ENCODE measurements at regions not wholly inside any gene's neighbourhood (a gene's known extent, or its start where the extent isn't known, plus 50 kb on each side); places are given as distances from the start of the nearest gene placed in this dataset.

DNA sequence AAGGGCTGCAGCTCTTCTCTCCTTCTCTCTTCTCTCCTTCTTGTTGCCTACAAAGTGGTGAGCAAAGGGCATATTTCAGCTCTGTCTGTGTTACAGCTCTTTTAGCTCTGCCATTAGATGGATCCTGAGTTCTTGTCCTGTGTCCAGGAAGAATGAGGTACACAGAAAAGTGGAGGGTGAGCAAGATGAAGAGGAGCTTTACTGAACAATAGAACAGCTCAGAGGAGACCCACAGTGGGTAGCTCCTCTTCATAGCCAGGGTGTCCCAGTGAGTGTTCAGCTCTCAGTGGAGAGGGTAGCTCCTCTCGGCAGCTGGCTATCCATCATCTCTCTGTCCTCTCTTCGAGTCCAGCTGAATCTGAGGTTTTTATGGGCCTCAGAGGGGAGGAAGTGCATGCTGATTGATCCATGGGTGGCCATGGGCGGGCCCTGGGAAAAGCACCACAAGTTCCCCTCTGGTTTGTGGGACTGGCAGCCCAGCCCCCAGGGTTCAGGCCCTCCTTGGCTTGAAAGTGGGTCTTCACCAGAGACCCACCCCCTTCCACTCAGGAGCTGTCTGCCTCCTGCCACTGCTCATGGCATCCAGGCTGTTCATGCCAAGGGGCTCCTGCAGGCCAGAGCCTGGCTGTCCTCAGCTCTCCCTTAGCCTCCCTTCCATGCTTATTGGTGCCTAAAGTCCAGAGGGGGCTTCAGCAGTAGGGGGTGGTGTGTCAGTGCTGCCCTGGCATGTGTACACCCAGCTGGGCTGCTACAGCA, 109.1 kb upstream of the FAM180A start:
- H3K4me1 Mint-ChIP-seq: peaks cover 6% of the 10 kb centered on the region; the same call in 2 of the 3 replicates
- H3K4me2 ChIP-seq: no peak overlapping the region
- TF ChIP-seq STAT1 (IDR thresholded peaks at IDR 0.05; ENCODE audit: unreplicated experiment) (no peak), NANOG (IDR thresholded peaks at IDR 0.05; ENCODE audit: borderline replicate concordance) (no peak)
- TF ChIP-seq, protein P1, sequence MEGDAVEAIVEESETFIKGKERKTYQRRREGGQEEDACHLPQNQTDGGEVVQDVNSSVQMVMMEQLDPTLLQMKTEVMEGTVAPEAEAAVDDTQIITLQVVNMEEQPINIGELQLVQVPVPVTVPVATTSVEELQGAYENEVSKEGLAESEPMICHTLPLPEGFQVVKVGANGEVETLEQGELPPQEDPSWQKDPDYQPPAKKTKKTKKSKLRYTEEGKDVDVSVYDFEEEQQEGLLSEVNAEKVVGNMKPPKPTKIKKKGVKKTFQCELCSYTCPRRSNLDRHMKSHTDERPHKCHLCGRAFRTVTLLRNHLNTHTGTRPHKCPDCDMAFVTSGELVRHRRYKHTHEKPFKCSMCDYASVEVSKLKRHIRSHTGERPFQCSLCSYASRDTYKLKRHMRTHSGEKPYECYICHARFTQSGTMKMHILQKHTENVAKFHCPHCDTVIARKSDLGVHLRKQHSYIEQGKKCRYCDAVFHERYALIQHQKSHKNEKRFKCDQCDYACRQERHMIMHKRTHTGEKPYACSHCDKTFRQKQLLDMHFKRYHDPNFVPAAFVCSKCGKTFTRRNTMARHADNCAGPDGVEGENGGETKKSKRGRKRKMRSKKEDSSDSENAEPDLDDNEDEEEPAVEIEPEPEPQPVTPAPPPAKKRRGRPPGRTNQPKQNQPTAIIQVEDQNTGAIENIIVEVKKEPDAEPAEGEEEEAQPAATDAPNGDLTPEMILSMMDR (conservative IDR thresholded peaks at IDR 0.05; ENCODE audit: low read depth in 2 of 2): no peak

DNA sequence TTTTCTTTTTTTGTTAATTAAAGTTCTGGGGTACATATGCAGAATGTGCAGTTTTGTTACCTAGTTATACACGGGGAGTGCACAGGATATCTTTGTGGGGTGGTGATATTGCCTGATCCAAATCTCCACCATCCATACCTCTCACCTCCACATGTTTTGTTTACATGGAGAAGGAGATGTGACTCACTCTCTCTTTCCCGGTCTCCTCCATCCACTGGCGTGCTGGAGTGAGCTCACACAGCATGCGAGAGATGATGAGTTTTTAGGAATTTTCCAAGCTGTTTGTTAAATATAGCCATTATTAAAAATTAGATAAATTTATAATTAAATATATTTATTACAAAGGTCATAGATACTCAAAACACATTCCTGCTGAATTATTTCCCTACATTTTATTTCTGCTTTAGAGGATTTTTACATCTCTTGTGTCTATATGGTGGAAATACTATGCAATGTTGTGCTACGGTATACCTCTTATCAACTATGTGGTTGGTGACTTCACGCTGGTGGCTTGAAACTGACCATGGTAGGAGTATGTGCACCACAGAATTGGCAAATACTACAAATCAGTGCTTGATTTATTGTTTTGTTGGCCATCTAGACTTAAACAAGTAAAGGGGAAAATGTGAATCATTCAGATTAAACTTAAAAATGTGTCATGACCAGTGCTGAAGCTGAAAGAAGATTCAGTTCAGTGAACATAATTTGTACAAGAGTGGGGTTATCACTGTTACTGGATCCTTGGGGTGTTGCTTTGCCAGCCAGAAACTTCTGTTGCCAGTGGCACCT, 107.9 kb upstream of the FAM180A start:
- Histone ChIP-seq H3K4me1 (ENCODE audit: insufficient read depth) (peaks cover 10% of the 10 kb centered on the region), H4K20me1 (replicated peaks; ENCODE audit: insufficient read depth) (no peaks in the 10 kb centered on the region), H2AFZ (peak overlapping the region; percentile 78; the same call in 1 of the 2 replicates), H3K27me3 (ENCODE audit: insufficient read depth) (no peaks in the 10 kb centered on the region), H3K4me3 (no peak overlapping the region), H3K9me2 (ENCODE audit: insufficient read depth) (no peaks in the 10 kb centered on the region), H3K36me3 (ENCODE audit: insufficient read depth) (no peaks in the 10 kb centered on the region), H3F3A (replicated peaks; ENCODE audit: low read depth) (no peaks in the 10 kb centered on the region), H3K27ac (ENCODE audit: low read depth) (no peak overlapping the region), H3K79me2 (replicated peaks; ENCODE audit: insufficient read depth) (no peaks in the 10 kb centered on the region), H3K4me2 (no peak overlapping the region)
- H3K36me3 Mint-ChIP-seq (ENCODE audit: low read depth): peaks cover 6% of the 10 kb centered on the region; the same call in 2 of the 3 replicates
- peaks cover 6% of the 10 kb centered on the region; the same call in 2 of the 3 replicates for H3K4me1 Mint-ChIP-seq
- ATAC-seq (no peak), DNase-seq (ENCODE audit: low spot score) (no peak)
- H3K27me3 Mint-ChIP-seq (ENCODE audit: insufficient read depth, low read depth, poor library complexity): peaks cover 8% of the 10 kb centered on the region
- H3K27ac Mint-ChIP-seq: no peak overlapping the region
- H3K4me3 Mint-ChIP-seq: no peak overlapping the region
- H3K9me3 Mint-ChIP-seq: peaks cover 26% of the 10 kb centered on the region
- no peak for TF ChIP-seq ZNF331 (CRISPR knock-in tag; IDR thresholded peaks at IDR 0.05; ENCODE audit: low read depth)
- TF ChIP-seq JUNB (IDR thresholded peaks at IDR 0.05; ENCODE audit: unreplicated experiment): no peak
- TF ChIP-seq, protein P2, sequence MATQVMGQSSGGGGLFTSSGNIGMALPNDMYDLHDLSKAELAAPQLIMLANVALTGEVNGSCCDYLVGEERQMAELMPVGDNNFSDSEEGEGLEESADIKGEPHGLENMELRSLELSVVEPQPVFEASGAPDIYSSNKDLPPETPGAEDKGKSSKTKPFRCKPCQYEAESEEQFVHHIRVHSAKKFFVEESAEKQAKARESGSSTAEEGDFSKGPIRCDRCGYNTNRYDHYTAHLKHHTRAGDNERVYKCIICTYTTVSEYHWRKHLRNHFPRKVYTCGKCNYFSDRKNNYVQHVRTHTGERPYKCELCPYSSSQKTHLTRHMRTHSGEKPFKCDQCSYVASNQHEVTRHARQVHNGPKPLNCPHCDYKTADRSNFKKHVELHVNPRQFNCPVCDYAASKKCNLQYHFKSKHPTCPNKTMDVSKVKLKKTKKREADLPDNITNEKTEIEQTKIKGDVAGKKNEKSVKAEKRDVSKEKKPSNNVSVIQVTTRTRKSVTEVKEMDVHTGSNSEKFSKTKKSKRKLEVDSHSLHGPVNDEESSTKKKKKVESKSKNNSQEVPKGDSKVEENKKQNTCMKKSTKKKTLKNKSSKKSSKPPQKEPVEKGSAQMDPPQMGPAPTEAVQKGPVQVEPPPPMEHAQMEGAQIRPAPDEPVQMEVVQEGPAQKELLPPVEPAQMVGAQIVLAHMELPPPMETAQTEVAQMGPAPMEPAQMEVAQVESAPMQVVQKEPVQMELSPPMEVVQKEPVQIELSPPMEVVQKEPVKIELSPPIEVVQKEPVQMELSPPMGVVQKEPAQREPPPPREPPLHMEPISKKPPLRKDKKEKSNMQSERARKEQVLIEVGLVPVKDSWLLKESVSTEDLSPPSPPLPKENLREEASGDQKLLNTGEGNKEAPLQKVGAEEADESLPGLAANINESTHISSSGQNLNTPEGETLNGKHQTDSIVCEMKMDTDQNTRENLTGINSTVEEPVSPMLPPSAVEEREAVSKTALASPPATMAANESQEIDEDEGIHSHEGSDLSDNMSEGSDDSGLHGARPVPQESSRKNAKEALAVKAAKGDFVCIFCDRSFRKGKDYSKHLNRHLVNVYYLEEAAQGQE (IDR thresholded peaks at IDR 0.05; ENCODE audit: unreplicated experiment): no peak
- TF ChIP-seq STAT1 (IDR thresholded peaks at IDR 0.05; ENCODE audit: unreplicated experiment): no peak
- TF ChIP-seq, protein P3, sequence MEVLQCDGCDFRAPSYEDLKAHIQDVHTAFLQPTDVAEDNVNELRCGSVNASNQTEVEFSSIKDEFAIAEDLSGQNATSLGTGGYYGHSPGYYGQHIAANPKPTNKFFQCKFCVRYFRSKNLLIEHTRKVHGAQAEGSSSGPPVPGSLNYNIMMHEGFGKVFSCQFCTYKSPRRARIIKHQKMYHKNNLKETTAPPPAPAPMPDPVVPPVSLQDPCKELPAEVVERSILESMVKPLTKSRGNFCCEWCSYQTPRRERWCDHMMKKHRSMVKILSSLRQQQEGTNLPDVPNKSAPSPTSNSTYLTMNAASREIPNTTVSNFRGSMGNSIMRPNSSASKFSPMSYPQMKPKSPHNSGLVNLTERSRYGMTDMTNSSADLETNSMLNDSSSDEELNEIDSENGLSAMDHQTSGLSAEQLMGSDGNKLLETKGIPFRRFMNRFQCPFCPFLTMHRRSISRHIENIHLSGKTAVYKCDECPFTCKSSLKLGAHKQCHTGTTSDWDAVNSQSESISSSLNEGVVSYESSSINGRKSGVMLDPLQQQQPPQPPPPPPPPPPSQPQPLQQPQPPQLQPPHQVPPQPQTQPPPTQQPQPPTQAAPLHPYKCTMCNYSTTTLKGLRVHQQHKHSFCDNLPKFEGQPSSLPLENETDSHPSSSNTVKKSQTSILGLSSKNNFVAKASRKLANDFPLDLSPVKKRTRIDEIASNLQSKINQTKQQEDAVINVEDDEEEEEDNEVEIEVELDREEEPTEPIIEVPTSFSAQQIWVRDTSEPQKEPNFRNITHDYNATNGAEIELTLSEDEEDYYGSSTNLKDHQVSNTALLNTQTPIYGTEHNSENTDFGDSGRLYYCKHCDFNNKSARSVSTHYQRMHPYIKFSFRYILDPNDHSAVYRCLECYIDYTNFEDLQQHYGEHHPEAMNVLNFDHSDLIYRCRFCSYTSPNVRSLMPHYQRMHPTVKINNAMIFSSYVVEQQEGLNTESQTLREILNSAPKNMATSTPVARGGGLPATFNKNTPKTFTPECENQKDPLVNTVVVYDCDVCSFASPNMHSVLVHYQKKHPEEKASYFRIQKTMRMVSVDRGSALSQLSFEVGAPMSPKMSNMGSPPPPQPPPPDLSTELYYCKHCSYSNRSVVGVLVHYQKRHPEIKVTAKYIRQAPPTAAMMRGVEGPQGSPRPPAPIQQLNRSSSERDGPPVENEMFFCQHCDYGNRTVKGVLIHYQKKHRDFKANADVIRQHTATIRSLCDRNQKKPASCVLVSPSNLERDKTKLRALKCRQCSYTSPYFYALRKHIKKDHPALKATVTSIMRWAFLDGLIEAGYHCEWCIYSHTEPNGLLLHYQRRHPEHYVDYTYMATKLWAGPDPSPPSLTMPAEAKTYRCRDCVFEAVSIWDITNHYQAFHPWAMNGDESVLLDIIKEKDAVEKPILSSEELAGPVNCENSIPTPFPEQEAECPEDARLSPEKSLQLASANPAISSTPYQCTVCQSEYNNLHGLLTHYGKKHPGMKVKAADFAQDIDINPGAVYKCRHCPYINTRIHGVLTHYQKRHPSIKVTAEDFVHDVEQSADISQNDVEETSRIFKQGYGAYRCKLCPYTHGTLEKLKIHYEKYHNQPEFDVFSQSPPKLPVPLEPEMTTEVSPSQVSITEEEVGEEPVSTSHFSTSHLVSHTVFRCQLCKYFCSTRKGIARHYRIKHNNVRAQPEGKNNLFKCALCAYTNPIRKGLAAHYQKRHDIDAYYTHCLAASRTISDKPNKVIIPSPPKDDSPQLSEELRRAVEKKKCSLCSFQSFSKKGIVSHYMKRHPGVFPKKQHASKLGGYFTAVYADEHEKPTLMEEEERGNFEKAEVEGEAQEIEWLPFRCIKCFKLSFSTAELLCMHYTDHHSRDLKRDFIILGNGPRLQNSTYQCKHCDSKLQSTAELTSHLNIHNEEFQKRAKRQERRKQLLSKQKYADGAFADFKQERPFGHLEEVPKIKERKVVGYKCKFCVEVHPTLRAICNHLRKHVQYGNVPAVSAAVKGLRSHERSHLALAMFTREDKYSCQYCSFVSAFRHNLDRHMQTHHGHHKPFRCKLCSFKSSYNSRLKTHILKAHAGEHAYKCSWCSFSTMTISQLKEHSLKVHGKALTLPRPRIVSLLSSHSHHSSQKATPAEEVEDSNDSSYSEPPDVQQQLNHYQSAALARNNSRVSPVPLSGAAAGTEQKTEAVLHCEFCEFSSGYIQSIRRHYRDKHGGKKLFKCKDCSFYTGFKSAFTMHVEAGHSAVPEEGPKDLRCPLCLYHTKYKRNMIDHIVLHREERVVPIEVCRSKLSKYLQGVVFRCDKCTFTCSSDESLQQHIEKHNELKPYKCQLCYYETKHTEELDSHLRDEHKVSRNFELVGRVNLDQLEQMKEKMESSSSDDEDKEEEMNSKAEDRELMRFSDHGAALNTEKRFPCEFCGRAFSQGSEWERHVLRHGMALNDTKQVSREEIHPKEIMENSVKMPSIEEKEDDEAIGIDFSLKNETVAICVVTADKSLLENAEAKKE (CRISPR knock-in tag; IDR thresholded peaks at IDR 0.05): no peak

More for the DNA sequence above, 109.1 kb upstream of the FAM180A start:
- no peaks in the 10 kb centered on the region for H3K79me2 ChIP-seq (replicated peaks; ENCODE audit: insufficient read depth)
- H3K27ac ChIP-seq (ENCODE audit: low read depth): no peak overlapping the region
- H3K27ac Mint-ChIP-seq: no peak overlapping the region
- no peak overlapping the region for H2AFZ ChIP-seq
- no peaks in the 10 kb centered on the region for H3K9me2 ChIP-seq (ENCODE audit: insufficient read depth)
- H3F3A ChIP-seq (replicated peaks; ENCODE audit: low read depth): no peaks in the 10 kb centered on the region
- no peaks in the 10 kb centered on the region for H3K36me3 ChIP-seq (ENCODE audit: insufficient read depth)
- peaks cover 10% of the 10 kb centered on the region for H3K4me1 ChIP-seq (ENCODE audit: insufficient read depth)
- ATAC-seq (no peak), DNase-seq (ENCODE audit: low spot score) (no peak)
- peaks cover 17% of the 10 kb centered on the region for H3K9me3 Mint-ChIP-seq
- no peaks in the 10 kb centered on the region for H3K27me3 ChIP-seq (ENCODE audit: insufficient read depth)
- H3K36me3 Mint-ChIP-seq (ENCODE audit: low read depth): peaks cover 6% of the 10 kb centered on the region; the same call in 2 of the 3 replicates
- H4K20me1 ChIP-seq (replicated peaks; ENCODE audit: insufficient read depth): no peaks in the 10 kb centered on the region
- no peak overlapping the region for H3K4me3 ChIP-seq
- H3K27me3 Mint-ChIP-seq (ENCODE audit: insufficient read depth, low read depth, poor library complexity): peaks cover 8% of the 10 kb centered on the region
- H3K4me3 Mint-ChIP-seq: no peak overlapping the region

Data from GM23338 (cell line).